HG03460 (cell line): ENCODE measurements at regions not wholly inside any gene's neighbourhood (a gene's known extent, or its start where the extent isn't known, plus 50 kb on each side); places are given as distances from the start of the nearest gene placed in this dataset.

ENCODE experiments used
- ATAC-seq: cut with Tn5 transposase; IDR thresholded peaks from one replicate; pipeline ENCODE4 v1.9.1; 2021; ENCODE audit not compliant: unreplicated experiment

- no peak for ATAC-seq
Measured at GRCh38 chr10:61192042-61192441, 248.1 kb upstream of the RHOBTB1 start.

- ATAC-seq: no peak
Measured at GRCh38 chr10:61189912-61190311, 245.9 kb upstream of the RHOBTB1 start.

GRCh38 chr10:61188691-61189090, 244.7 kb upstream of the RHOBTB1 start:
- no peak for ATAC-seq

- no peak for ATAC-seq
Measured at GRCh38 chr10:61188101-61188500, 244.1 kb upstream of the RHOBTB1 start.

- no peak for ATAC-seq
Measured at GRCh38 chr10:61187601-61188000, 243.6 kb upstream of the RHOBTB1 start.

GRCh38 chr10:61186408-61186807, 242.4 kb upstream of the RHOBTB1 start:
- no peak for ATAC-seq

- ATAC-seq: no peak
Measured at GRCh38 chr10:61184429-61184828, 240.4 kb upstream of the RHOBTB1 start.

- ATAC-seq: no peak
Measured at GRCh38 chr10:61183967-61184366, 240.0 kb upstream of the RHOBTB1 start.

- no peak for ATAC-seq
Measured at GRCh38 chr10:61181832-61182231, 237.8 kb upstream of the RHOBTB1 start.

GRCh38 chr10:61179771-61180170, 235.8 kb upstream of the RHOBTB1 start:
- ATAC-seq: no peak

- ATAC-seq: no peak
Measured at GRCh38 chr10:61176424-61176823, 232.4 kb upstream of the RHOBTB1 start.

GRCh38 chr10:61175316-61175715, 231.3 kb upstream of the RHOBTB1 start:
- ATAC-seq: no peak

- no peak for ATAC-seq
Measured at GRCh38 chr10:61173450-61173849, 229.5 kb upstream of the RHOBTB1 start.

GRCh38 chr10:61172182-61172926, 228.4 kb upstream of the RHOBTB1 start:
- no peak for ATAC-seq

- ATAC-seq: no peak
Measured at GRCh38 chr10:61170594-61170993, 226.6 kb upstream of the RHOBTB1 start.

- no peak for ATAC-seq
Measured at GRCh38 chr10:61169294-61169693, 225.3 kb upstream of the RHOBTB1 start.

- no peak for ATAC-seq
Measured at GRCh38 chr10:61166489-61166888, 222.5 kb upstream of the RHOBTB1 start.

GRCh38 chr10:61166065-61166464, 222.1 kb upstream of the RHOBTB1 start:
- no peak for ATAC-seq

GRCh38 chr10:61164458-61165160, 220.6 kb upstream of the RHOBTB1 start:
- no peak for ATAC-seq

- no peak for ATAC-seq
Measured at GRCh38 chr10:61163403-61163802, 219.4 kb upstream of the RHOBTB1 start.

- no peak for ATAC-seq
Measured at GRCh38 chr10:61160253-61160652, 216.3 kb upstream of the RHOBTB1 start.

GRCh38 chr10:61159253-61159652, 215.3 kb upstream of the RHOBTB1 start:
- no peak for ATAC-seq

- no peak for ATAC-seq
Measured at GRCh38 chr10:61157182-61157581, 213.2 kb upstream of the RHOBTB1 start.
